ENCODE measurements at regions not wholly inside any gene's neighbourhood (a gene's known extent, or its start where the extent isn't known, plus 50 kb on each side); places are given as distances from the start of the nearest gene placed in this dataset.

- no peak for TF ChIP-seq CTCF (IDR thresholded peaks at IDR 0.05; ENCODE audit: low read depth, low read length)
- no peak for DNase-seq (ENCODE audit: low read depth, low spot score)
- H3K4me3 ChIP-seq (ENCODE audit: low read depth, low read length), result no peak overlapping the region
- in situ Hi-C loops (cut with HindIII; ENCODE audit: low sequenced_read_pairs), result no loop called here
Measured at GRCh38 chr2:129791712-129792111, 187.8 kb upstream of the RAB6C start.

- no peak for TF ChIP-seq CTCF (IDR thresholded peaks at IDR 0.05; ENCODE audit: low read depth, low read length)
- in situ Hi-C loops (cut with HindIII; ENCODE audit: low sequenced_read_pairs), result no loop called here
- no peak for DNase-seq (ENCODE audit: low read depth, low spot score)
- H3K4me3 ChIP-seq (ENCODE audit: low read depth, low read length), result no peak overlapping the region
Measured at GRCh38 chr2:129793431-129793902, 186.0 kb upstream of the RAB6C start.

GRCh38 chr2:129794116-129794515 is 185.3 kb upstream of the RAB6C start:
- no peak overlapping the region for H3K4me3 ChIP-seq (ENCODE audit: low read depth, low read length)
- no peak for TF ChIP-seq CTCF (IDR thresholded peaks at IDR 0.05; ENCODE audit: low read depth, low read length)
- no peak for DNase-seq (ENCODE audit: low read depth, low spot score)
- in situ Hi-C loops (cut with HindIII; ENCODE audit: low sequenced_read_pairs), result no loop called here

GRCh38 chr2:129794540-129794939 is 184.9 kb upstream of the RAB6C start:
- no peak for DNase-seq (ENCODE audit: low read depth, low spot score)
- in situ Hi-C loops (cut with HindIII; ENCODE audit: low sequenced_read_pairs), result no loop called here
- TF ChIP-seq CTCF (IDR thresholded peaks at IDR 0.05; ENCODE audit: low read depth, low read length), result no peak
- H3K4me3 ChIP-seq (ENCODE audit: low read depth, low read length), result no peak overlapping the region

GRCh38 chr2:129796225-129796624 is 183.2 kb upstream of the RAB6C start:
- no peak for TF ChIP-seq CTCF (IDR thresholded peaks at IDR 0.05; ENCODE audit: low read depth, low read length)
- H3K4me3 ChIP-seq (ENCODE audit: low read depth, low read length), result no peak overlapping the region
- in situ Hi-C loops (cut with HindIII; ENCODE audit: low sequenced_read_pairs), result no loop called here
- no peak for DNase-seq (ENCODE audit: low read depth, low spot score)

GRCh38 chr2:129796801-129797488 is 182.5 kb upstream of the RAB6C start:
- in situ Hi-C loops (cut with HindIII; ENCODE audit: low sequenced_read_pairs), result no loop called here
- H3K4me3 ChIP-seq (ENCODE audit: low read depth, low read length), result no peak overlapping the region
- no peak for DNase-seq (ENCODE audit: low read depth, low spot score)
- no peak for TF ChIP-seq CTCF (IDR thresholded peaks at IDR 0.05; ENCODE audit: low read depth, low read length)
